Thoracic aorta (tissue), 2 donors: ENCODE measurements at regions not wholly inside any gene's neighbourhood (a gene's known extent, or its start where the extent isn't known, plus 50 kb on each side); places are given as distances from the start of the nearest gene placed in this dataset.

Experiments
- ATAC-seq: fragments of 150-250 bp; one replicate; pipeline ENCODE4 v1.8.0; 2017; ENCODE audit warnings: low read depth; ENCODE audit not compliant: insufficient number of reproducible peaks, low FRiP score
- DNase-seq: peaks from one replicate; pipeline ENCODE4 v3.0.0-alpha.2; 2020; ENCODE audit warnings: low spot score
- H3K27ac ChIP-seq, 2 donors: fragments of 200-600 bp; sonication (generic); 1 replicate in 1 of 2; 2 replicates in 1 of 2; pipeline ENCODE4 v1.5.1; 2016; ENCODE audit warnings: mild to moderate bottlenecking in 2 of 2, moderate library complexity in 2 of 2
- H3K27me3 ChIP-seq: fragments of 200-600 bp; sonication (generic); replicated peaks from 2 replicates; pipeline ENCODE4 v1.6.0; 2016; ENCODE audit warnings: mild to moderate bottlenecking; ENCODE audit not compliant: insufficient read depth
- H3K36me3 ChIP-seq: fragments of 200-600 bp; sonication (generic); one replicate; pipeline ENCODE4 v1.5.1; 2016
- H3K4me1 ChIP-seq, 2 donors: fragments of 200-600 bp; sonication (generic); 1 replicate in 1 of 2; 2 replicates in 1 of 2; pipeline versions ENCODE4 v1.5.1 to v1.6.0; 2016; ENCODE audit warnings: low read depth in 2 of 2, mild to moderate bottlenecking in 1 of 2; ENCODE audit not compliant: control insufficient read depth in 1 of 2
- H3K4me3 ChIP-seq: fragments of 200-600 bp; sonication (generic); 2 replicates; pipeline ENCODE4 v1.5.1; 2016; ENCODE audit warnings: mild to moderate bottlenecking
- H3K9me3 ChIP-seq: fragments of 200-600 bp; sonication (generic); 2 replicates; pipeline ENCODE4 v1.5.1; 2016
- CTCF ChIP-seq: fragments of 200-600 bp; sonication (generic); IDR thresholded peaks from one replicate; pipeline ENCODE4 v1.5.1; 2019; ENCODE audit warnings: antibody characterized with exemption

DNA sequence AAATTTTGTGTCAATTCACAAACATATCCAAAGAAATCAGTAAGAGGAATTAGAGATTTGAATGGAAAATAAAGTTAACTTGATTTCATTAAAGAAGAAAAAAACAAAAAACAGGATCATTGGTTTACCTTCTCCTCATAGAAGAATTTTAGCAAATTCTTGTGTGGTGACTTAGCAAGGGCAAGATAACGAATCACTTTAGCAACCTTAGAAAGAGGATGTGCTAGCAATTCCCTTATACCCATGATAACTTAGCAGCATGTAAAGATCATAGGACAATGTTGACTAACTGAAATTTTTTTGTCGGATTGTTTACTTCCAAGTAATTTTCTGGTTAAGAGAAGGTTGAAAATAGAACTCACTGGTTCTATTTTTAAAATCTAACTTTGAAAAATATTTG is 609.3 kb downstream of the GBE1 start:
- ATAC-seq = no peak
- Histone ChIP-seq H3K4me1 (no peaks in the 10 kb centered on the region), H3K4me3 (no peak overlapping the region), H3K9me3 (no peaks in the 10 kb centered on the region), H3K27me3 (no peaks in the 10 kb centered on the region), H3K27ac (no peak overlapping the region), H3K36me3 (no peaks in the 10 kb centered on the region)
- DNase-seq = no peak
- no peak for TF ChIP-seq CTCF

DNA sequence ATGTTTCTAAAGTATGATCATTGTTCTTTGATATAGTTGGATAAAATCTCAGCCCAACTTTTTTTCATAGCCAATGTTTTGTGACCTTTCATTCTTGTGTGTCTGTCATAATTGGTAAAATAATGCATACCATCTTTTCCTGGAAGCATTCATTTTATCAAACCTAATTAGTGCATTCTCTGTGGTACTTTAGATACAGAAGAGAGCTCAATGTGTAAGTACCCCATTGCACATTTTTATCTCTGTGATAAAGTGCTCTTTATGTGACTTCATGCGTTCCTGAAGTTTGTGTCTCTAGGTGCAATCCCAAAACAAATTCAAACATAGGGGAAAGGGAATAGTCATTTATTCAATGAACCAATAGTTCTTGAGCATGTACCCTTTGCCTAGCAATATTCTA is 628.5 kb downstream of the GBE1 start:
- Histone ChIP-seq H3K27ac (no peak overlapping the region), H3K36me3 (no peaks in the 10 kb centered on the region), H3K4me3 (no peak overlapping the region), H3K9me3 (no peaks in the 10 kb centered on the region), H3K4me1 (no peaks in the 10 kb centered on the region), H3K27me3 (no peaks in the 10 kb centered on the region)
- DNase-seq (no peak), ATAC-seq (no peak)
- no peak for TF ChIP-seq CTCF

- TF ChIP-seq CTCF = no peak
- Histone ChIP-seq H3K27me3 (no peaks in the 10 kb centered on the region), H3K27ac (no peak overlapping the region), H3K4me1 (no peaks in the 10 kb centered on the region), H3K36me3 (no peaks in the 10 kb centered on the region), H3K4me3 (no peak overlapping the region), H3K9me3 (no peaks in the 10 kb centered on the region)
- ATAC-seq (no peak), DNase-seq (no peak)
These were observed 655.5 kb downstream of the GBE1 start for GRCh38 chr3:81105789-81106488.

- Histone ChIP-seq H3K4me3 (no peak overlapping the region), H3K36me3 (no peaks in the 10 kb centered on the region), H3K9me3 (no peaks in the 10 kb centered on the region), H3K4me1 (no peaks in the 10 kb centered on the region), H3K27me3 (no peaks in the 10 kb centered on the region), H3K27ac (no peak overlapping the region)
- DNase-seq = no peak
- no peak for ATAC-seq
- TF ChIP-seq CTCF = no peak
These were observed 656.2 kb downstream of the GBE1 start for GRCh38 chr3:81105206-81105605.

- Histone ChIP-seq H3K36me3 (no peaks in the 10 kb centered on the region), H3K4me1 (no peaks in the 10 kb centered on the region), H3K27ac (no peak overlapping the region), H3K27me3 (no peaks in the 10 kb centered on the region), H3K4me3 (no peak overlapping the region), H3K9me3 (no peaks in the 10 kb centered on the region)
- no peak for ATAC-seq
- no peak for DNase-seq
- no peak for TF ChIP-seq CTCF
These were observed 663.6 kb downstream of the GBE1 start for GRCh38 chr3:81097889-81098288.
